Effector memory CD4-positive, alpha-beta T cell (primary cell): ENCODE measurements at regions not wholly inside any gene's neighbourhood (a gene's known extent, or its start where the extent isn't known, plus 50 kb on each side); places are given as distances from the start of the nearest gene placed in this dataset.
A peak's percentile ranks its signal among the peaks of the same experiment; 100 is the strongest.

Experiments used
- DNase-seq, 3 donors: peaks; one replicate each; pipeline ENCODE4 v3.0.0-alpha.2; 2020
- H3K27ac ChIP-seq: 2 replicates; pipeline ENCODE4 v1.7.0; 2013; ENCODE audit warnings: mild to moderate bottlenecking, low read length, moderate library complexity; ENCODE audit not compliant: insufficient read depth, poor library complexity, severe bottlenecking
- H3K27me3 ChIP-seq: replicated peaks from 2 replicates; pipeline ENCODE4 v1.7.0; 2013; ENCODE audit warnings: mild to moderate bottlenecking, low read length; ENCODE audit not compliant: insufficient read depth, control insufficient read depth, poor library complexity, severe bottlenecking
- H3K36me3 ChIP-seq: 2 replicates; pipeline ENCODE4 v1.7.0; 2013; ENCODE audit warnings: mild to moderate bottlenecking, low read length, moderate library complexity; ENCODE audit not compliant: control insufficient read depth, insufficient read depth
- H3K4me1 ChIP-seq: 2 replicates; pipeline ENCODE4 v1.7.0; 2013; ENCODE audit warnings: low read length, mild to moderate bottlenecking; ENCODE audit not compliant: control insufficient read depth, insufficient read depth, poor library complexity, severe bottlenecking
- H3K4me3 ChIP-seq: 2 replicates; pipeline ENCODE4 v1.7.0; 2013; ENCODE audit warnings: low read length, low read depth, mild to moderate bottlenecking; ENCODE audit not compliant: insufficient read depth, poor library complexity, severe bottlenecking
- H3K9me3 ChIP-seq: 2 replicates; pipeline ENCODE4 v1.7.0; 2013; ENCODE audit warnings: mild to moderate bottlenecking, low read length, moderate library complexity; ENCODE audit not compliant: control insufficient read depth

- Histone ChIP-seq H3K27me3 (no peaks in the 10 kb centered on the region), H3K4me1 (no peaks in the 10 kb centered on the region), H3K4me3 (no peak overlapping the region), H3K27ac (no peak overlapping the region), H3K36me3 (no peaks in the 10 kb centered on the region), H3K9me3 (no peaks in the 10 kb centered on the region)
- DNase-seq: no peak
These were observed 128.0 kb upstream of the CBLB start for GRCh38 chr3:105996781-105997180.

GRCh38 chr3:105997466-105997799 is 128.6 kb upstream of the CBLB start:
- no peak overlapping the region for H3K27ac ChIP-seq

GRCh38 chr3:105997800-105998526 is 129.2 kb upstream of the CBLB start:
- Histone ChIP-seq H3K9me3 (no peaks in the 10 kb centered on the region), H3K4me3 (no peak overlapping the region), H3K36me3 (no peaks in the 10 kb centered on the region), H3K27ac (no peak overlapping the region), H3K4me1 (no peaks in the 10 kb centered on the region), H3K27me3 (no peaks in the 10 kb centered on the region)
- DNase-seq: no peak

More at GRCh38 chr3:105997466-105997799, 128.6 kb upstream of the CBLB start:
- H3K36me3 ChIP-seq: no peaks in the 10 kb centered on the region
- H3K27me3 ChIP-seq: no peaks in the 10 kb centered on the region
- no peak overlapping the region for H3K4me3 ChIP-seq
- DNase-seq: no peak
- H3K4me1 ChIP-seq: no peaks in the 10 kb centered on the region
- H3K9me3 ChIP-seq: no peaks in the 10 kb centered on the region

- H3K4me3 ChIP-seq: no peak overlapping the region
These were observed 131.0 kb upstream of the CBLB start for GRCh38 chr3:105999856-106000255.

GRCh38 chr3:106001923-106002322 is 133.1 kb upstream of the CBLB start:
- Histone ChIP-seq H3K4me3 (no peak overlapping the region), H3K27ac (no peak overlapping the region), H3K9me3 (no peaks in the 10 kb centered on the region), H3K27me3 (no peaks in the 10 kb centered on the region), H3K4me1 (no peaks in the 10 kb centered on the region), H3K36me3 (no peaks in the 10 kb centered on the region)
- DNase-seq: no peak

More at GRCh38 chr3:105999856-106000255, 131.0 kb upstream of the CBLB start:
- H3K36me3 ChIP-seq: no peaks in the 10 kb centered on the region
- H3K27ac ChIP-seq: no peak overlapping the region
- no peaks in the 10 kb centered on the region for H3K9me3 ChIP-seq
- no peak for DNase-seq
- H3K4me1 ChIP-seq: no peaks in the 10 kb centered on the region
- no peaks in the 10 kb centered on the region for H3K27me3 ChIP-seq

- peak overlapping the region; percentile 28 for H3K4me3 ChIP-seq
- no peaks in the 10 kb centered on the region for H3K9me3 ChIP-seq
- DNase-seq: no peak
- no peaks in the 10 kb centered on the region for H3K27me3 ChIP-seq
- no peaks in the 10 kb centered on the region for H3K4me1 ChIP-seq
- H3K27ac ChIP-seq: no peak overlapping the region
- H3K36me3 ChIP-seq: no peaks in the 10 kb centered on the region
These were observed 135.4 kb upstream of the CBLB start for GRCh38 chr3:106004137-106004681.

- Histone ChIP-seq H3K4me1 (no peaks in the 10 kb centered on the region), H3K9me3 (no peaks in the 10 kb centered on the region), H3K27me3 (no peaks in the 10 kb centered on the region), H3K27ac (no peak overlapping the region), H3K36me3 (no peaks in the 10 kb centered on the region), H3K4me3 (no peak overlapping the region)
- DNase-seq: no peak
These were observed 136.0 kb upstream of the CBLB start for GRCh38 chr3:106004826-106005225.

GRCh38 chr3:106006001-106006400 is 137.2 kb upstream of the CBLB start:
- no peaks in the 10 kb centered on the region for H3K27me3 ChIP-seq
- no peak overlapping the region for H3K27ac ChIP-seq
- H3K4me1 ChIP-seq: no peaks in the 10 kb centered on the region
- no peaks in the 10 kb centered on the region for H3K36me3 ChIP-seq
- no peak overlapping the region for H3K4me3 ChIP-seq
- DNase-seq: no peak
- no peaks in the 10 kb centered on the region for H3K9me3 ChIP-seq

- H3K4me3 ChIP-seq: no peak overlapping the region
- H3K27ac ChIP-seq: no peak overlapping the region
- H3K36me3 ChIP-seq: no peaks in the 10 kb centered on the region
- DNase-seq: no peak
- H3K27me3 ChIP-seq: no peaks in the 10 kb centered on the region
- H3K4me1 ChIP-seq: no peaks in the 10 kb centered on the region
- no peaks in the 10 kb centered on the region for H3K9me3 ChIP-seq
These were observed 137.8 kb upstream of the CBLB start for GRCh38 chr3:106006571-106006970.

GRCh38 chr3:106007512-106007911 is 138.7 kb upstream of the CBLB start:
- Histone ChIP-seq H3K27me3 (no peaks in the 10 kb centered on the region), H3K9me3 (no peaks in the 10 kb centered on the region), H3K4me3 (no peak overlapping the region), H3K36me3 (no peaks in the 10 kb centered on the region), H3K27ac (no peak overlapping the region), H3K4me1 (no peaks in the 10 kb centered on the region)
- no peak for DNase-seq
